IPS-15b (cell line): ENCODE measurements at regions not wholly inside any gene's neighbourhood (a gene's known extent, or its start where the extent isn't known, plus 50 kb on each side); places are given as distances from the start of the nearest gene placed in this dataset.

ENCODE experiments used
- H3K27me3 ChIP-seq: one replicate; pipeline ENCODE4 v1.6.1; 2013; ENCODE audit warnings: low read length; ENCODE audit not compliant: control insufficient read depth, insufficient read depth
- H3K36me3 ChIP-seq: one replicate; pipeline ENCODE4 v1.6.1; 2013; ENCODE audit warnings: low read length; ENCODE audit not compliant: control insufficient read depth, insufficient read depth
- H3K4me1 ChIP-seq: one replicate; pipeline ENCODE4 v1.6.1; 2013; ENCODE audit warnings: mild to moderate bottlenecking, low read length; ENCODE audit not compliant: control insufficient read depth, insufficient read depth
- H3K4me3 ChIP-seq: one replicate; pipeline ENCODE4 v1.5.1; 2013; ENCODE audit warnings: low read depth, low read length
- H3K9ac ChIP-seq: one replicate; pipeline ENCODE4 v1.6.1; 2013; ENCODE audit warnings: low read depth, mild to moderate bottlenecking, low read length
- H3K9me3 ChIP-seq: one replicate; pipeline ENCODE4 v1.6.1; 2013; ENCODE audit warnings: mild to moderate bottlenecking, low read length; ENCODE audit not compliant: control insufficient read depth, insufficient read depth

DNA sequence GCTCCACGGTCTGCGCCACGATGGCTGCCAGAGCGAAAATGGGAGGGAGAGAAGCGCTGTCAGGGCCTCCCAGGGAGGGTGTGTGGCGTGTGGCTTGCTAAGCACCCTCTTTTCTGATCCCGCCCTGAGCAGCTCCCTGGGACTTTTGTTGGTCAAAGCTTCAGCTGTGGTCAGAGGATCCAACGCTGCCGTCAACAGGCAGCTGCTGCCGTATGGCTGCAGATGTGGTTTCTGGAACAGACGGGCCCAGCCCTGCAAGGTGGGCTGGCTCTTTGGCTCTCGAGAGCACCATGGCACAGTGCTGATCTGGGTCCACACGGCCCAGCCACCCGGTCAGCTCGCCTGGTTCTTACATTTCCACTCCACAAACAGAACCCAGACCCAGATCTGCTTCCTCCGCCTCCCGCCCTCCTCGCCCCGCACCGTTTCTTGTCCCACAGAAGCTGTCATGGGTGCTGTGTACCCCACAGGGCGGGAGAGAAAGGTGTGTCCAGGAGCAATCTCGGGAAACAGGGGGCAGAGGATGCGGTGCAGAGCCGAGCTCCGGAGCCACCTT lies 86.0 kb upstream of the BHLHE23 start:
- Histone ChIP-seq H3K9me3 (no peaks in the 10 kb centered on the region), H3K9ac (no peak overlapping the region), H3K36me3 (no peaks in the 10 kb centered on the region), H3K4me3 (no peak overlapping the region), H3K4me1 (no peaks in the 10 kb centered on the region), H3K27me3 (no peaks in the 10 kb centered on the region)

- H3K27me3 ChIP-seq: no peaks in the 10 kb centered on the region
- no peak overlapping the region for H3K9ac ChIP-seq
- H3K4me3 ChIP-seq: no peak overlapping the region
- H3K4me1 ChIP-seq: no peaks in the 10 kb centered on the region
- H3K36me3 ChIP-seq: no peaks in the 10 kb centered on the region
- no peaks in the 10 kb centered on the region for H3K9me3 ChIP-seq
Observed at GRCh38 chr20:63091901-63092659, 85.3 kb upstream of the BHLHE23 start.

- no peaks in the 10 kb centered on the region for H3K36me3 ChIP-seq
- H3K9ac ChIP-seq: no peak overlapping the region
- H3K4me3 ChIP-seq: no peak overlapping the region
- no peaks in the 10 kb centered on the region for H3K9me3 ChIP-seq
- no peaks in the 10 kb centered on the region for H3K4me1 ChIP-seq
- no peaks in the 10 kb centered on the region for H3K27me3 ChIP-seq
Observed at GRCh38 chr20:63090682-63091571, 84.2 kb upstream of the BHLHE23 start.

DNA sequence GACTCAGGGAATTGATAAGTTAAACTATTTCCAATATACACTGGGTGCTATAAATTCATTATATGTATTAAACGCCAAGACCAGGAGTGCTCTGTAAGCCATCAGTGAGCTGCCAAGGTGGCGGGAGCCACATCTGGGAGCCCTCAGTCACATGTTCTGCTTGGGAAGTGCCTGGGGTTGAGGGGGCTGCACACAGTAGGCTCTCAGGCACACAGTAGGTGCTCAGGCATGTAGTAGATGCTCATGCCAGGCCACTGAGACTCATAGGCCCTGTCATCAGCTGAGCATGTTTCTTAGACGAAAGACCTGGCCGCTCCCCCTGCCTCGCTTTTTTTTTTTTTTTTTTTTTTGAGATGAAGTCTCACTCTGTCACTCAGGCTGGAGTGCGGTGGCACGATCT lies 83.3 kb upstream of the BHLHE23 start:
- H3K4me3 ChIP-seq: no peak overlapping the region
- H3K36me3 ChIP-seq: no peaks in the 10 kb centered on the region
- no peak overlapping the region for H3K9ac ChIP-seq
- H3K9me3 ChIP-seq: no peaks in the 10 kb centered on the region
- H3K27me3 ChIP-seq: no peaks in the 10 kb centered on the region
- H3K4me1 ChIP-seq: no peaks in the 10 kb centered on the region

GRCh38 chr20:63089051-63089907 lies 82.5 kb upstream of the BHLHE23 start:
- Histone ChIP-seq H3K9ac (no peak overlapping the region), H3K4me3 (no peak overlapping the region), H3K9me3 (no peaks in the 10 kb centered on the region), H3K36me3 (no peaks in the 10 kb centered on the region), H3K27me3 (no peaks in the 10 kb centered on the region), H3K4me1 (no peaks in the 10 kb centered on the region)

DNA sequence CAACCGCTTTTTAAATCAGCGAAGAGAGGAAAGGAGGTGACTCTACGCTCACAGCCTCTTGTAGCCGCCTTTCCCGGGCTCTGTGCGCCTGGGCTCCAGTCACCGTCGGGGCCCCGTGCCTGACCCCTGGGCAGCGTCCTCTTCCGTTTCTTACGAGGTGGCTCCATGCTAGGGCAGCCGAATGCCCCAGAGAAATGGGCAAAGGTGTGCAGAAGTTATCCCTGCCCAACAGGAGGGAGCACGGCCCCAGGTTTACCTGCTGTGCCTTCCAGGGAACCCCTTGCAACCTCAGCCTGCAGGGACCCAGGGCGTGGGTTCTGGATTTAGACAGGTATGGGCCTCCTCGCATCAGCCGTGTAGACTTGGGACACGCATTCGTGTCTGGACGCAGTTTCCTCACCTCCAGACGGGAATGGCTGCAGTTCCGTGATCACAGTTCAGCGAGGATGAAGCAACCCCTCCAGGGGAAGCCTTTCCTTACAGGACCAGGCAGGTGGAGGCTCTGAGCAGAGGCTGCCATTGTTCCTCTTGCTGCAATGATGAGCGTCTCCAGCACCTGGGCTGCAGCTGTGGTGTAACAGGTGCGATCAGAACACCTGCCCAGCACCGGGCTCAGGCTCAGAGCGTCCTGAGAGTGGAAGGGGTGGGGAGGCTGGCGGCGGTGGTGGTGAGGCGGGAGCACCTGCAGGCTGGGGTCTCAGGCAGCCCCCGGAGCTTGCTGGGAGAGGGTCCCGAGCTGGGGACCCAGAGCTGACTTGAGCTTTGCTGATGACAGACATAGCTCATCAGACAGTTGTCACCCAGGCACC lies 81.3 kb upstream of the BHLHE23 start:
- H3K9me3 ChIP-seq: no peaks in the 10 kb centered on the region
- H3K27me3 ChIP-seq: no peaks in the 10 kb centered on the region
- no peak overlapping the region for H3K9ac ChIP-seq
- no peaks in the 10 kb centered on the region for H3K36me3 ChIP-seq
- no peak overlapping the region for H3K4me3 ChIP-seq
- no peaks in the 10 kb centered on the region for H3K4me1 ChIP-seq

DNA sequence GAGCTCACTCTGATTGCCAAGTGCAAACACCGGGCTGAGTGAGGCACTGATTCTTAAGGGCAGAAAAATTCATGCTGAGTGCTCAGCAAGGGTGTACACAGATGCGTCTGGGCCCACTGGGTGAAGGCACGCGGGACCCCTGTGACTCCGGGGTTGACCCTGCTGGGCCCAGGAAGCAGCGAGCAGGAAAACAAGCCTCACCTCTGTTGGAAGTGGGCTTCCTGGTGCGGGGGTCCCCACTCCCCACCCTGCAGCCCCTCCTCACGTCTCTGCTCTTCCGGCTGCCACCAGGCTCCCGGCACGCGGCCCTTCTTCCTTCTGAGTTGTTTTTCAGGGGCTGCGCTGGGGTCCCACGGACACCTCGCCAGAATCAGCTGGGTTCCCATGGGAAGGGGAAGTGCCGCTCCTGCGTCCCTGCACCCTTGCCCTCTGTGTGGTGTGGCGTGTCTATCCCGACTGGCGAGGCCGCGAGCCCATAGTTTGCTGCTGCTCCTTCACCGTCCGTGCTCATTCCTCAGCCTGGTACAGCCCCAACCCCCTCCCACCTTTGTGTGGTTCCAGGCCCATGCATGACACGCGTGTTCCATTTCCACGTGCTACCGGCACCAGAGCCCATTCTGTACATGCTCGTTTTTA lies 80.6 kb upstream of the BHLHE23 start:
- no peaks in the 10 kb centered on the region for H3K27me3 ChIP-seq
- no peaks in the 10 kb centered on the region for H3K9me3 ChIP-seq
- no peak overlapping the region for H3K4me3 ChIP-seq
- H3K4me1 ChIP-seq: no peaks in the 10 kb centered on the region
- no peak overlapping the region for H3K9ac ChIP-seq
- no peaks in the 10 kb centered on the region for H3K36me3 ChIP-seq

DNA sequence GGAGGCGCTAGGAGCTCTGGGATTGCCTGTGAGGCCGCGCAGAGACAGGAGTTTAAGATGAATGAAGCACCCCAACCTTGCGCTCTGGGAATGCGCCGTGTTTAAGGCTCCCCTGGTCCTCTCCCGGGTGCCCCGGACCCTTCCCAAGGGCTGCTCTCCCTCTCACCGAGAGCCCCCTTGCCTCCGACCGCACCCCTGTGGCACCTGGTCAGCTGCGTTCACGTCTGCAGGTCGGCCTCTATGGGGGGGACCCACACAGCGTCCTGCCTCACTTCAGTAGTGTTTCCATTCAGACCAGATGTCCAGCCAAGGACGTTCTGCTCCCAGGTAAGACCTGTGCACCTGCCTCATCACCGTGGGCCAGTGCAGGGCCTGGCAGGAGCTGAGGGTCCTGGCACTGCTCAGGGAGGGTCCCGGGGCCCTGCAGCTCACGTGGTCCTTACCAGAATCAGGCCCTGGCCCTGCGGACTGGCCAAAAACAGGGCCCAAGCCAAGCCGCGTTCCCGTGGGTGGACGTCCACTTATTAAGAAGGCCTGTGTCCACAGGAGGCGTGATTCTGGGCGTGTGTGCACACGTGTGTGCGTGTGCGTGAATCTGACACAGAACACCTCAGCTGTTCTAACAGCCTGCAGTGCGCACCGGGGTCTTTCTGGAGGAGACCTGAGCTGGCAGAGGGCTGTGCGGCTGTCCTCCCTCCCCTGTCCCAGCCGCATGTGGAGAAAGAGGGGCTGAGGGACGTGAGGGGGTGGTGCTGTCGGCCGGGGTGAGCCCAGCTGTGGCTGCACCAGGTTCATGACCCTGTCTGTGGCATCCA lies 79.9 kb upstream of the BHLHE23 start:
- Histone ChIP-seq H3K4me1 (no peaks in the 10 kb centered on the region), H3K4me3 (no peak overlapping the region), H3K36me3 (no peaks in the 10 kb centered on the region), H3K9ac (no peak overlapping the region), H3K27me3 (no peaks in the 10 kb centered on the region), H3K9me3 (no peaks in the 10 kb centered on the region)

DNA sequence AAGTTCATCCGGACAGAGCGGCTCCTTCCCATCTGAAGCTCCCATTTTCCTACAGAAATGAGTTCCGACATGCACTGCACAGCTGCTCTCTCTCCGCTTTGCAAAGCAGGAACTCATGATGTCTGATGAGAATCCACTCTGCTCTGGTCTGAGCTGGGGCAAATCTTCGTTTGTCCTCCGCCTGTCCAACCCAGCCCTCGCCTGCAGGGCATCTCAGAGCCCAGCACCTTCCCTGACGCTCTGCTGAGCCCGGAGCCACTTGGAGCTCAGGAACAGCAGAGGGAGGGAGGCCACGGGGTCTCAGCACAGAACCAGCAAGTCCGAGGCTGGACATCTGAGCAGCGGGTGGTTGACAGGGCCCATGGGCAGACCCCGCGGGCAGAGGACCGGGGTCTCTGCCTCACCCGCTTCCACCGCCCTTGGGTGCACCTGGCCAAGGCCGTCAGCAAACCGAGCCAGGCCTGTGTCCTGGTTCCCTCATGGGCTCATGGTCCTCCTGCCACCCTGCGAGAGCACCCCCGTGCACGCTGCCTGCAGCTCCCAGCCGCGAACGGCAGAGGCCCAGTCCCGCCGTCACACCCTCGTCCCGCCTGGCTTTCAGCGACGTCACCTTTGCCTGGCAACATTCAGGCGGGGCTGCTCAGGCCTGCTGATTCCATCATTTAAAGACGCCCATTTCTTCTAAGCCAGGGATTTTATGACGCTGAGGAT lies 78.5 kb upstream of the BHLHE23 start:
- no peak overlapping the region for H3K9ac ChIP-seq
- H3K27me3 ChIP-seq: no peaks in the 10 kb centered on the region

More for the DNA sequence above, 78.5 kb upstream of the BHLHE23 start:
- H3K4me3 ChIP-seq: no peak overlapping the region
- no peaks in the 10 kb centered on the region for H3K4me1 ChIP-seq
- H3K36me3 ChIP-seq: no peaks in the 10 kb centered on the region
- H3K9me3 ChIP-seq: no peaks in the 10 kb centered on the region
